Vagina (tissue), 2 donors: ENCODE measurements at regions not wholly inside any gene's neighbourhood (a gene's known extent, or its start where the extent isn't known, plus 50 kb on each side); places are given as distances from the start of the nearest gene placed in this dataset.

Source experiments
- DNase-seq, 2 donors: peaks; one replicate each; pipeline ENCODE4 v3.0.0-alpha.2; 2017; ENCODE audit errors: extremely low spot score in 2 of 2
- H3K27ac ChIP-seq: fragments of 200-600 bp; sonication (generic); one replicate; pipeline ENCODE4 v1.5.1; 2019
- H3K27me3 ChIP-seq: fragments of 200-600 bp; sonication (generic); one replicate; pipeline ENCODE4 v1.5.1; 2019
- H3K36me3 ChIP-seq, 2 donors: fragments of 200-600 bp; sonication (generic); one replicate each; pipeline ENCODE4 v1.5.1; 2017 to 2019
- H3K4me1 ChIP-seq: fragments of 200-600 bp; sonication (generic); one replicate; pipeline ENCODE4 v1.5.1; 2019
- H3K4me3 ChIP-seq, 2 donors: fragments of 200-600 bp; sonication (generic); 1 replicate in 1 of 2; 2 replicates in 1 of 2; pipeline ENCODE4 v1.5.1; 2016 to 2019
- H3K9me3 ChIP-seq: fragments of 200-600 bp; sonication (generic); one replicate; pipeline ENCODE4 v1.5.1; 2019
- CTCF ChIP-seq, 3 experiments: fragments of 450-650 bp in 2 of 3; fragments of 200-600 bp in 1 of 3; sonication (generic) in 1 of 3; IDR thresholded peaks; one replicate each; pipeline ENCODE4 v1.5.1; 2017 to 2019; ENCODE audit warnings: antibody characterized with exemption in 3 of 3, mild to moderate bottlenecking in 2 of 3, moderate library complexity in 2 of 3
- POLR2A ChIP-seq, 2 donors: fragments of 450-650 bp; IDR thresholded peaks; one replicate each; pipeline ENCODE4 v1.6.1; 2017; ENCODE audit warnings: antibody characterized with exemption in 2 of 2, mild to moderate bottlenecking in 2 of 2, moderate library complexity in 2 of 2
- POLR2AphosphoS5 ChIP-seq, 2 donors: sonication (generic); formaldehyde crosslinking; IDR thresholded peaks; one replicate each; pipeline ENCODE4 v1.9.0; 2017; ENCODE audit warnings: antibody characterized with exemption in 2 of 2, mild to moderate bottlenecking in 2 of 2, low read depth in 1 of 2; ENCODE audit not compliant: insufficient read depth in 1 of 2
- intact Hi-C: fragments of 100-400 bp; cut with DNase I; formaldehyde crosslinking; loops from one replicate; pipeline ENCODE4 v1.15.1; 2023

GRCh38 chr7:153286763-153287162 is 527.2 kb downstream of the ACTR3B start:
- intact Hi-C loops = no loop called here

GRCh38 chr7:153290066-153290465 is 530.5 kb downstream of the ACTR3B start:
- no peak for DNase-seq
- Histone ChIP-seq H3K4me1 (no peaks in the 10 kb centered on the region), H3K36me3 (no peaks in the 10 kb centered on the region), H3K27me3 (no peaks in the 10 kb centered on the region), H3K27ac (no peak overlapping the region), H3K9me3 (no peaks in the 10 kb centered on the region), H3K4me3 (no peak overlapping the region)
- TF ChIP-seq POLR2AphosphoS5 (IDR thresholded peaks at IDR 0.05; ENCODE audit: insufficient read depth in 1 of 2, low read depth in 1 of 2) = no peak
- TF ChIP-seq POLR2A (IDR thresholded peaks at IDR 0.05) = no peak
- TF ChIP-seq CTCF (IDR thresholded peaks at IDR 0.05) = no peak
- intact Hi-C loops = no loop called here

More at GRCh38 chr7:153286763-153287162, 527.2 kb downstream of the ACTR3B start:
- Histone ChIP-seq H3K27me3 (no peaks in the 10 kb centered on the region), H3K27ac (no peak overlapping the region), H3K4me1 (no peaks in the 10 kb centered on the region), H3K9me3 (no peaks in the 10 kb centered on the region), H3K36me3 (no peaks in the 10 kb centered on the region), H3K4me3 (no peak overlapping the region)
- no peak for DNase-seq
- TF ChIP-seq POLR2A (IDR thresholded peaks at IDR 0.05) = no peak
- no peak for TF ChIP-seq POLR2AphosphoS5 (IDR thresholded peaks at IDR 0.05; ENCODE audit: insufficient read depth in 1 of 2, low read depth in 1 of 2)
- no peak for TF ChIP-seq CTCF (IDR thresholded peaks at IDR 0.05)

GRCh38 chr7:153297141-153297540 is 537.6 kb downstream of the ACTR3B start:
- Histone ChIP-seq H3K27ac (no peak overlapping the region), H3K4me1 (no peaks in the 10 kb centered on the region), H3K27me3 (no peaks in the 10 kb centered on the region), H3K9me3 (no peaks in the 10 kb centered on the region), H3K36me3 (no peaks in the 10 kb centered on the region), H3K4me3 (no peak overlapping the region)
- TF ChIP-seq CTCF (IDR thresholded peaks at IDR 0.05) (no peak), POLR2AphosphoS5 (IDR thresholded peaks at IDR 0.05; ENCODE audit: insufficient read depth in 1 of 2, low read depth in 1 of 2) (no peak), POLR2A (IDR thresholded peaks at IDR 0.05) (no peak)
- intact Hi-C loops = no loop called here
- DNase-seq = no peak

GRCh38 chr7:153301936-153302335 is 542.4 kb downstream of the ACTR3B start:
- H3K36me3 ChIP-seq = no peaks in the 10 kb centered on the region
- TF ChIP-seq POLR2AphosphoS5 (IDR thresholded peaks at IDR 0.05; ENCODE audit: insufficient read depth in 1 of 2, low read depth in 1 of 2) (no peak), CTCF (IDR thresholded peaks at IDR 0.05) (no peak), POLR2A (IDR thresholded peaks at IDR 0.05) (no peak)

GRCh38 chr7:153320005-153320404 is 560.5 kb downstream of the ACTR3B start:
- Histone ChIP-seq H3K4me3 (no peak overlapping the region), H3K9me3 (no peaks in the 10 kb centered on the region), H3K4me1 (no peaks in the 10 kb centered on the region), H3K36me3 (no peaks in the 10 kb centered on the region), H3K27ac (no peak overlapping the region), H3K27me3 (no peaks in the 10 kb centered on the region)
- TF ChIP-seq POLR2A (IDR thresholded peaks at IDR 0.05) = no peak
- no peak for TF ChIP-seq CTCF (IDR thresholded peaks at IDR 0.05)
- no peak for TF ChIP-seq POLR2AphosphoS5 (IDR thresholded peaks at IDR 0.05; ENCODE audit: insufficient read depth in 1 of 2, low read depth in 1 of 2)
- no peak for DNase-seq
- intact Hi-C loops = no loop called here

More at GRCh38 chr7:153301936-153302335, 542.4 kb downstream of the ACTR3B start:
- no peaks in the 10 kb centered on the region for H3K4me1 ChIP-seq
- intact Hi-C loops = no loop called here
- H3K27me3 ChIP-seq = no peaks in the 10 kb centered on the region
- H3K4me3 ChIP-seq = no peak overlapping the region
- no peaks in the 10 kb centered on the region for H3K9me3 ChIP-seq
- no peak overlapping the region for H3K27ac ChIP-seq
- no peak for DNase-seq
